ENCODE measurements at regions not wholly inside any gene's neighbourhood (a gene's known extent, or its start where the extent isn't known, plus 50 kb on each side); places are given as distances from the start of the nearest gene placed in this dataset.

- TF ChIP-seq CTCF (optimal IDR thresholded peaks at IDR 0.05 in 1 of 3, IDR thresholded peaks at IDR 0.05 in 1 of 3, conservative IDR thresholded peaks at IDR 0.05 in 1 of 3; ENCODE audit: extremely low read depth in 1 of 3, insufficient read depth in 2 of 3, low read length in 3 of 3), result no peak
- no peak for TF ChIP-seq EZH2 (IDR thresholded peaks at IDR 0.05; ENCODE audit: low read length)
Measured at GRCh38 chr2:48048476-48049171, 142.3 kb upstream of the FBXO11 start.
